OCI-LY3 (cell line): ENCODE measurements at regions not wholly inside any gene's neighbourhood (a gene's known extent, or its start where the extent isn't known, plus 50 kb on each side); places are given as distances from the start of the nearest gene placed in this dataset.
A peak's percentile ranks its signal among the peaks of the same experiment; 100 is the strongest.

Experiments
- H2AFZ ChIP-seq: fragments of 200-600, 300-600 bp; shearing (Covaris generic); 2 replicates; pipeline ENCODE4 v1.6.0; 2014; ENCODE audit warnings: antibody characterized with exemption, low read depth, low read length
- H3K27ac ChIP-seq: fragments of 200-600, 300-600 bp; sonication (generic); 2 replicates; pipeline ENCODE4 v1.5.1; 2014; ENCODE audit warnings: mild to moderate bottlenecking, low read length, moderate library complexity, mixed read lengths
- H3K27me3 ChIP-seq: fragments of 200-600, 300-600 bp; sonication (generic); 2 replicates; pipeline ENCODE4 v1.6.1; 2014; ENCODE audit warnings: low read depth, low read length, mixed read lengths
- H3K36me3 ChIP-seq: fragments of 200-600, 300-600 bp; sonication (generic); replicated peaks from 2 replicates; pipeline ENCODE3; 2014; ENCODE audit warnings: low read depth, low read length, mixed read lengths
- H3K4me1 ChIP-seq: fragments of 300-600, 200-600 bp; sonication (generic); 2 replicates; pipeline ENCODE4 v1.6.1; 2014; ENCODE audit warnings: low read length, mixed read lengths
- H3K4me2 ChIP-seq: fragments of 200-600, 300-600 bp; sonication (generic); 2 replicates; pipeline ENCODE4 v1.6.1; 2014; ENCODE audit warnings: low read length, mixed read lengths
- H3K4me3 ChIP-seq: fragments of 300-600, 200-600 bp; sonication (generic); 2 replicates; pipeline ENCODE4 v1.5.1; 2014; ENCODE audit warnings: antibody characterized with exemption, mild to moderate bottlenecking, low read length, moderate library complexity
- H3K79me2 ChIP-seq: fragments of 300-600, 200-600 bp; shearing (Covaris generic); 2 replicates; pipeline ENCODE4 v1.6.1; 2014; ENCODE audit warnings: mild to moderate bottlenecking, low read length, mixed read lengths
- H3K9ac ChIP-seq: fragments of 300-600, 200-600 bp; shearing (Covaris generic); 2 replicates; pipeline ENCODE4 v1.6.0; 2014; ENCODE audit warnings: mild to moderate bottlenecking, low read length, moderate library complexity
- H3K9me3 ChIP-seq: fragments of 200-600, 300-600 bp; shearing (Covaris generic); 2 replicates; pipeline ENCODE4 v1.6.1; 2014; ENCODE audit warnings: low read length, mixed read lengths; ENCODE audit not compliant: insufficient read depth
- H4K20me1 ChIP-seq: fragments of 200-600, 300-600 bp; sonication (generic); 2 replicates; pipeline ENCODE4 v1.6.1; 2016; ENCODE audit warnings: low read length, mixed read lengths; ENCODE audit not compliant: insufficient read depth
- EZH2phosphoT487 ChIP-seq: fragments of 200-600 bp; shearing (Covaris generic); IDR thresholded peaks from 2 replicates; pipeline ENCODE4 v1.6.1; 2018; ENCODE audit warnings: antibody characterized with exemption, mixed run types, low read depth
- TF ChIP-seq, protein P1 (sequence below): fragments of 200-600, 300-600 bp; sonication (generic); IDR thresholded peaks from 2 replicates; pipeline ENCODE4 v1.5.1; 2014; ENCODE audit warnings: antibody characterized with exemption, low read length, low read depth

DNA sequence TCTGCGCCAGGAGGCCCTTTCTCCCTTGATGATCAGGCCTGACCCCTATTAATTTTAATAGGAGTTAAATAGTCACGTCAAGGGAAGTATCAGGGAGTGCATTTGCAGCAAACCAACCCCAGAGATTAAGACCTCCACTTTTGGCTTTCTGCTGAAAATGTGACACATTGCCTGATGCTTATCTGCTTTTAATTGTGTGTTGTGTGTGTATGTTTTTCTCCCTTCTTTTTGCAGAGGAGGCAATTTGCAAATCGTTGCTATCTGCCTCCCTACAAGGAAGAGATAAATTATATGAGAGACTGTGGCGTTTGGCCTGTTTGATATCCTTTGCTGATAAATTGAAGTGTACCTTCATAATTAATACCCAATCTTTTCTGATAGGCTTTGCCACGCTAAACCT is 822.9 kb downstream of the VRK1 start:
- Histone ChIP-seq H3K4me3 (no peak overlapping the region), H3K27me3 (peaks cover 9% of the 10 kb centered on the region), H3K36me3 (no peaks in the 10 kb centered on the region), H3K9me3 (peaks cover 4% of the 10 kb centered on the region; the same call in 1 of the 2 replicates), H3K79me2 (no peaks in the 10 kb centered on the region), H3K4me2 (peak overlapping the region; percentile 18), H4K20me1 (no peaks in the 10 kb centered on the region), H3K9ac (no peak overlapping the region), H3K4me1 (peaks cover 2% of the 10 kb centered on the region; the same call in 1 of the 2 replicates), H3K27ac (no peak overlapping the region), H2AFZ (no peak overlapping the region)
- TF ChIP-seq EZH2phosphoT487: no peak
- TF ChIP-seq, protein P1, sequence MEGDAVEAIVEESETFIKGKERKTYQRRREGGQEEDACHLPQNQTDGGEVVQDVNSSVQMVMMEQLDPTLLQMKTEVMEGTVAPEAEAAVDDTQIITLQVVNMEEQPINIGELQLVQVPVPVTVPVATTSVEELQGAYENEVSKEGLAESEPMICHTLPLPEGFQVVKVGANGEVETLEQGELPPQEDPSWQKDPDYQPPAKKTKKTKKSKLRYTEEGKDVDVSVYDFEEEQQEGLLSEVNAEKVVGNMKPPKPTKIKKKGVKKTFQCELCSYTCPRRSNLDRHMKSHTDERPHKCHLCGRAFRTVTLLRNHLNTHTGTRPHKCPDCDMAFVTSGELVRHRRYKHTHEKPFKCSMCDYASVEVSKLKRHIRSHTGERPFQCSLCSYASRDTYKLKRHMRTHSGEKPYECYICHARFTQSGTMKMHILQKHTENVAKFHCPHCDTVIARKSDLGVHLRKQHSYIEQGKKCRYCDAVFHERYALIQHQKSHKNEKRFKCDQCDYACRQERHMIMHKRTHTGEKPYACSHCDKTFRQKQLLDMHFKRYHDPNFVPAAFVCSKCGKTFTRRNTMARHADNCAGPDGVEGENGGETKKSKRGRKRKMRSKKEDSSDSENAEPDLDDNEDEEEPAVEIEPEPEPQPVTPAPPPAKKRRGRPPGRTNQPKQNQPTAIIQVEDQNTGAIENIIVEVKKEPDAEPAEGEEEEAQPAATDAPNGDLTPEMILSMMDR: no peak

DNA sequence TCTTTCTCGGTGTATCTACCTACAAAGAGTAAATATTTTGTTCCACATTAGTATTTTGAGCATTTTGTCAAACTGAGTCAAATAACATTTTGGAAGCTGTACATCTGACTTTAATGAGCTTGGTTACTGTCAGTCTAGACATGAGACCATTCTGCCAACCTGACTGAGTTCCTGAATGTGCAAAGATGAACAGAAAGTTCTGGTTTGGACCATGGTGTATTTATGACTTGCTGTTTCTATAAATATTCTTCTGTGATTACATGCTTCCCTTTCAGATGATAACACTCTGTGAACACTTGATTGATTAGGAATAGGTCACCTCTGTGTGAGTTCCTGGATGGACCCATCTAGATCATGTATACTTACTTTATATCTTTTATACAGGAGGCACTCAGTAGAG is 827.8 kb downstream of the VRK1 start:
- no peak overlapping the region for H3K4me3 ChIP-seq
- H3K4me2 ChIP-seq: no peak overlapping the region
- H3K9ac ChIP-seq: no peak overlapping the region
- H3K36me3 ChIP-seq: no peaks in the 10 kb centered on the region
- no peaks in the 10 kb centered on the region for H3K79me2 ChIP-seq
- peaks cover 2% of the 10 kb centered on the region; the same call in 1 of the 2 replicates for H3K4me1 ChIP-seq
- H3K27me3 ChIP-seq: peaks cover 13% of the 10 kb centered on the region
- no peak overlapping the region for H2AFZ ChIP-seq
- no peaks in the 10 kb centered on the region for H3K9me3 ChIP-seq
- H3K27ac ChIP-seq: no peak overlapping the region
- no peaks in the 10 kb centered on the region for H4K20me1 ChIP-seq
- TF ChIP-seq, protein P1: no peak
- TF ChIP-seq EZH2phosphoT487: no peak

DNA sequence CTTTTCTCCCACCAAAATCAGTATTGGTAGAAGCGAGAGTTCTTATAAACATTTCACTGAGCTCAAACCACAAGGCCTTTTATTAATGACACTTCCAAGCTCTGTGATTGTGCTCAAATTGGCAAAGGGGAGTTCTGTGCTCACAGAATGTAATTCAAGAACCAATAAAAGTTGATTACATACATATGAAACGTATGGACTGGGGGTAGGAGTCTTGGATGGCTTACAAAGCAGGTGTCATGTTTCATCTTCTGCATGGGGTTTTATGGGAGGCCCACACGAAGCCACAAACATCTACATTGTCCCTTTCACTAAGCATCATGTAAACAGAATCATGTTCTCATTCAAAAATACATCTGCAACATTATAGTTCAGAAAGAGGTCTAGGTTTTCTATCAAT is 828.3 kb downstream of the VRK1 start:
- Histone ChIP-seq H3K27ac (no peak overlapping the region), H2AFZ (no peak overlapping the region), H3K9me3 (no peaks in the 10 kb centered on the region), H3K9ac (no peak overlapping the region), H3K36me3 (no peaks in the 10 kb centered on the region), H4K20me1 (no peaks in the 10 kb centered on the region), H3K4me2 (no peak overlapping the region), H3K79me2 (no peaks in the 10 kb centered on the region), H3K27me3 (peaks cover 13% of the 10 kb centered on the region), H3K4me1 (no peaks in the 10 kb centered on the region), H3K4me3 (no peak overlapping the region)
- TF ChIP-seq, protein P1: no peak
- no peak for TF ChIP-seq EZH2phosphoT487

DNA sequence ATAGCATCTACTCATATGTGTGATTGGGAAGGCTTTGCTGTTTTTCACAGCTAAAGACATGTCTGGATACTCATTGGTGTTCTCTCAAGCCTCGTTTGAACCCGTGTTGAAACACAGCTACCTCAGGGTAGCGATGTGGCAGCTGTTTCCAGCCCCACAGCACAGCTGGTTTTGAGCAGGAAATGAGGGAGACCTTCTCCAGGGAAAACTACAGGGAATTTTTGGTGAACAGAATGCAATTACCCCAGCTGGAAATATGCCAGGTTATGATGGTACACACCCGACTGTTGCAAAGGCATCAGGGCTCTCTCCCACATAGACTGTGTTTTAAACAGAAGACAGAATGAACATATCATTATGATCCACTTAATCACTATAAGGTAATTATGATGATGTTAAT is 828.9 kb downstream of the VRK1 start:
- Histone ChIP-seq H3K79me2 (no peaks in the 10 kb centered on the region), H3K9me3 (no peaks in the 10 kb centered on the region), H3K9ac (no peak overlapping the region), H3K4me3 (no peak overlapping the region), H3K36me3 (no peaks in the 10 kb centered on the region), H3K27me3 (peaks cover 13% of the 10 kb centered on the region), H3K27ac (no peak overlapping the region), H3K4me1 (no peaks in the 10 kb centered on the region), H3K4me2 (no peak overlapping the region), H4K20me1 (no peaks in the 10 kb centered on the region), H2AFZ (no peak overlapping the region)
- TF ChIP-seq, protein P1: no peak
- no peak for TF ChIP-seq EZH2phosphoT487
